GM21381 (cell line): ENCODE measurements at regions not wholly inside any gene's neighbourhood (a gene's known extent, or its start where the extent isn't known, plus 50 kb on each side); places are given as distances from the start of the nearest gene placed in this dataset.
A peak's percentile ranks its signal among the peaks of the same experiment; 100 is the strongest.

Experiments used
- ATAC-seq: cut with Tn5 transposase; IDR thresholded peaks from one replicate; pipeline ENCODE4 v1.9.1; 2021; ENCODE audit warnings: mild to moderate bottlenecking, moderate library complexity; ENCODE audit not compliant: unreplicated experiment

- ATAC-seq, result no peak
Measured at GRCh38 chr21:25334046-25334730, 273.1 kb downstream of the MRPL39 start.

DNA sequence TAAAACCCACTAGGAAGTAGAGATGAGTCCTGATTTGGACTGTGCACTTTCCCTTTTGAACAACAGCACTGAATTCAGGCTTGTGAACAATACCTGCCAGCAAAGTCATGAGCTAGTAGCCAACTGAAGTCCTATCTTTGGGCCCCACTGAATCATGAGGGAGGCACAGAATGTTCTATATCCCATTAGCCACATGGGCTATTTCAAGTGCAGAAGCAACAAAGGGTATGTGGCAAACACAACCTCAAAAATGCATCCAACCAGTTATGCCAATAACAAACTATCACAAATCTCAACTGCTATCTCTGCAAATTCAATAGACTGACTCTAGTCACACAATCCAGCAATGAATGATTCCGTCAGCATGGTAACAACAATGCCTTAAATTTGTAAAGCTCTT, 276.0 kb downstream of the MRPL39 start:
- no peak for ATAC-seq

DNA sequence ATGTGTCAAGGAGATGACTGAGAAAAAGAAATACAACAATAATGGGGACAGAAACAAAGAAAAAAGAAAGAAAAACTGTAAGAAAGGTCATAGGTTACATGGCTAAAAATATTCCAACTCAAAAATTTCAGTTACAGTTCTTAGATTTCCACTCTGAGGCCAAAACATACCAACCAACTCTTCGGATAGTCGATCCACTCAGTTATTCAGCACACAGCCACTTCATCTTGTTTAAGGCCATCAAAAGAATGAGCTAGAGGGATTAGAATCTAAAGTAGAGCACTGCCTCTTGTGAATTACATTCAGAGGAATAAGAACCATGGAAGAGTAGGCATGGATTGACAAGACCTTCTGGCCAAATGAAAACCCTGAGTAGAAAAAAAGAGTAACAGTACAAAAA, 277.0 kb downstream of the MRPL39 start:
- no peak for ATAC-seq

DNA sequence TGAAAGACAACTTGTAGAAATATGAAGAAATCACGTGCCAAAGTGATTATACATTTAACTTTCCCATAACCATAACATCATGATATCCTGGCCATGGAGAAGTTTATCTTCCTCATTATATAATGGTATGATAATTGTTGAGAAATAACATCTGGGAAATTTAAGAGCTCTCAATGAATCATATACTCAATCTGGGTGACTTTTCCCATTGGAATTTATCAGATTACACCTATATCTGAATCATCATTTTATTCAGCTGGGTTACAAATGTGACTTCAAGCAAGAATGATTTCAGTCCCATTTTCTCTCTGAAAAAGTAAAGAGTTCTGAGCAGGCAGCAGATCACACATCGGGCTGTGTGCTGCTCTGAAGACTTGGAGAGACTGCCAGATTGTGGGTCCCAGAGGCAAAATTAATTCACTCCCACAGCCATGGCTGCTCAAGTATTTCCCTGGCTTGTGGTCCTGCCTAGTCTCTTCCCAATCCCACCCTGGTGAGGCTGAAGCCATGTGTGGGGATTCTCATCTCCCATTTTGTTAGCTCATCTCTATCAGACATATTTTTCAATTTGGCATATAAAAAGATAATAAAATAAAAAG, 278.0 kb downstream of the MRPL39 start:
- no peak for ATAC-seq

- no peak for ATAC-seq
Measured at GRCh38 chr21:25328736-25329135, 278.5 kb downstream of the MRPL39 start.

DNA sequence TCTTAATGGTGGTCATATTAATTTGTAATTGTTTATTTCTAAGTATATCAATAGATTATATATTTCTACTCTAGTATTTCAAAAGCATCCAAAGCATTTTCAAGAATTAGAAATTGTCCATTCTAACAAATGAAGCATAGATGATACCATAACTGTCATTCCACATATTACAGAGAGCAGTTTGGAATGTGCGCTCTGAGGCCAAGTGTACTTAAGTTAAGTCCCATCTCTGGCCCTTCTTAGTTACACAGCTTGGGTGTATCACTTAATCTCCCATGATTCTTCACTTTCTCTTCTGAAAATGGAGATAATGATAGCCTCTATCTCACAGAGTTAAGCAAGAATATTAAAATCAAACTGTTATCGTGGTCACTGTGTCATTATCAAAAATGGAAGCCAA, 281.1 kb downstream of the MRPL39 start:
- ATAC-seq, result no peak

DNA sequence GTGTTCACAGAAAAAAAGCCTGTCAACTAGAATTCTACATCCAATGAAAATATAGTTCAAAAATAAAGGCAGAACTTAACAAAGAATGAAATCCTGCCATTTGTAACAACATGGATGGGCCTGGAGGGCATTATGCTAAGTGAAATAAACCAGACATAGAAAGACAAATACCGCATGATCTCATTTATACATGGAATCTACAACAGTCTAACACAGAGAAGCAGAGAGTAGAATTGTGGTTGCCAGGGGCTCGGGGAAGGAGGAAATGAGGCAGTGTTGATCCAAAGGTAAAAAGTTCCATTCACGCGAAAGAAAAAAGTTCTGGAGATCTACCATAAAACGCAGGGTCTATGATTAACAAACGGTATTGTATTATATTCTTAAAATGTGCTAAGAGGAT, 282.6 kb downstream of the MRPL39 start:
- ATAC-seq, result no peak

GRCh38 chr21:25323356-25323949, 283.8 kb downstream of the MRPL39 start:
- no peak for ATAC-seq

GRCh38 chr21:25314247-25314646, 293.0 kb downstream of the MRPL39 start:
- no peak for ATAC-seq

- ATAC-seq, result no peak
Measured at GRCh38 chr21:25313829-25314228, 293.5 kb downstream of the MRPL39 start.

- no peak for ATAC-seq
Measured at GRCh38 chr21:25307489-25307888, 299.8 kb downstream of the MRPL39 start.

DNA sequence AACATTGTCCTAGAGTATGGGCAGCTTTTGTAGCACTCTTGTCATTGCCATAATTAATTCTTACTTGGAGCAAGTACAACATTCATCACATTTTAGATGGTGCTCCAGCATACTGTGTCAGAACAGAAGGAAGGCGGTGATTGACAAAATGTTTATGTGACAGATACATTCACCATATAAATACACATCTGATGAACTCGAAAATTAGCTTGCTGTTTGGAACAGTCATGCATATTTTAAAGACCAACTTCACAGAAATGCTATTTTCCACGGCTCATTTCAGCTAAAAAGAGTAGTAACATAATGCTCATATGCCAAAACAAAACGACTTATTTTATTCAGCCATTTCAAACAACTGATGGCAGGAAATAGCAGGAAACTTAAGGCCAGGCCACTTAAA, 302.7 kb downstream of the MRPL39 start:
- ATAC-seq, result no peak

DNA sequence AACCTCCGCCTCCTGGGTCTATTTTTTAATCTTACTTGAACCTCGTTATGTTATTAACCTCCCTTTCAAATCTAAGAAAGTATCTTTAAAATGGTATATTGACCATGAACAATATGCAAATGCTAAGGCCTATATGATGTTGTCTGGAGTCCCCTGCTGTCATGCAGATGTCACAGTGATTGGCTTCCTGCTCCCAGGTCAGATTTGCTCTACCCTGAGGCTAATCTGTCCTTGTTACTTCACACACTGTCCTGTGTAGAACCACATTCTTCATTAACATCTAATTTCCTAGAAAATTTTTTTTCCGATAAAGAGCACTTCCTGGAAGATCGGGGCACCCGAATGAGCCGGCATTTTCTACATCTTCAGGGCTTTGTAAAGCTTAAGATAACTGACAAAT, 306.6 kb downstream of the MRPL39 start:
- ATAC-seq, result no peak

- ATAC-seq, result peak; percentile 92
Measured at GRCh38 chr21:25298512-25299491, 308.5 kb downstream of the MRPL39 start.

DNA sequence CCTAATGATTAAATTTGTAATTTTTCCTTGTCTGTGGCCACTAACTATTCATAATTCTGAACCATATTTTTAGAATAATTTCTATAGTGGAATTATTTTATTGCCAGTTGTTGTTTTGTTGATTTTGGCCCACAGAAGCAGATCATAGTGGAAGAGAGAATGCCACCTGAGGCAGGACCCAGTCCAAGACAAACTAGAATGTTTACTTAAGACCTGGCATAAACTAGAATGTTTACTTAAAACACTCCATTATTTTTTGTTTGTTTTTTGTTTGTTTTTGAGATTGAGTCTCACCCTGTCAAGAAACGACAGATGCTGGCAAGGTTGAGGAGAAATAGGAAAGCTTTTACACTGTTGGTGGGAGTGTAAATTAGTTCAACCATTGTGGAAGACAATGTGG, 310.2 kb downstream of the MRPL39 start:
- ATAC-seq, result no peak

DNA sequence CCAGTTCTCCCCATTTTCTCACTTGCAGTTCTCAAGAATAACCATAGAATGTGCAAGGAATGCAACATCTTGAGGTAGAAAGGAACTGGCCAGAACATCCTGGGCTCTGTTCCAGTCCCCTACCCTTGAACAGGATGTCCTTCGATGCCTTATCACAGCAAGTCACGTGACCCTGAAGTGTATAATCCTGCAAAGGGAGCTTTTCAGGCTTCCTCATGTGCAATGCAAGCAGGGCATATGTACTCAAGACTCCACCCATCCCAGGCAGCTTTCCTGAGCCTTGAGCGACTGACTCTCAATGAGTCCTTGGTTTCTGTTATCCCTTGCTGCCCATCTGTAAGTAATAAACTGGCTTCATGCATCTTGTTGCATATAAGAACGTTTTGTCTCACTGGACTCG, 311.0 kb downstream of the MRPL39 start:
- ATAC-seq, result no peak

DNA sequence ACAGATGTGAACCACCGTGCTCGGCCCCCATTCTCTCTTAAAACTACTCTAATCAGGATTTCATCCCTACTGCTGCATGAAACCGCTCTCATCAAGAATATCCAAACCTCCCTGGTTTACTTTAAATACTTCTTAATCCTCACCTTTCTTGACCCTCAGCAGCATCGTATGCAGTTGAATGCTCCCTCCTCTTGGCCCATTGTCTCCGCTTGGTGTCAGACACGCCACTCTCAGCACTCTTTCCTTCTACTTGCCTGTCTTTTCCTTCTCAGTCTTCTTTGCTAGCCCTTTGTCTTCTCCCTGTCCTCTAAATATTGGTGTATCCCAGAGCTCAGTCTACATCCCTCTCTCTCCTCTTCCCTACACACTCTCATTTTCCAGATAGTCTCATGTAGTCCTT, 314.9 kb downstream of the MRPL39 start:
- ATAC-seq, result no peak

- no peak for ATAC-seq
Measured at GRCh38 chr21:25283720-25284119, 323.6 kb downstream of the MRPL39 start.

- no peak for ATAC-seq
Measured at GRCh38 chr21:25281134-25281533, 326.1 kb downstream of the MRPL39 start.

GRCh38 chr21:25280061-25280460, 327.2 kb downstream of the MRPL39 start:
- no peak for ATAC-seq

DNA sequence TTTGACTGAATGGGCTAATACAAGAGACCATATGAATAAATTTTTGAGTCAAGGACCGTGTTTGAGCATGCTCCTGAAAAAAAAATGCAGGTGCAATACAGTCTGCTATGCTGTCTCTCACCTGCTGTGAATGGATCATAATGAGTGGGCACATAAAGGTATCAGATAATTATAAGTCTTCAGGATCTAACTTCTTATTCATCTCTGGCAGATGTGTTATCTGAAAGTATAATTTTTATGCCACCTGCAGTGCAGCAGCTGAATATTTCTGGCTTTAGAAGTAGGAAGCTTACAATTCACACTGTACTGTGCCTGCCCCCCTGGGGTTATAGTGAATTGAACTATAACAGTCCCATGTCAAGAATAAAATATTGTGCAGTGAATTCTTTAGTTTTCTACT, 333.3 kb downstream of the MRPL39 start:
- ATAC-seq, result no peak
